ENCODE measurements at regions not wholly inside any gene's neighbourhood (a gene's known extent, or its start where the extent isn't known, plus 50 kb on each side); places are given as distances from the start of the nearest gene placed in this dataset.

DNA sequence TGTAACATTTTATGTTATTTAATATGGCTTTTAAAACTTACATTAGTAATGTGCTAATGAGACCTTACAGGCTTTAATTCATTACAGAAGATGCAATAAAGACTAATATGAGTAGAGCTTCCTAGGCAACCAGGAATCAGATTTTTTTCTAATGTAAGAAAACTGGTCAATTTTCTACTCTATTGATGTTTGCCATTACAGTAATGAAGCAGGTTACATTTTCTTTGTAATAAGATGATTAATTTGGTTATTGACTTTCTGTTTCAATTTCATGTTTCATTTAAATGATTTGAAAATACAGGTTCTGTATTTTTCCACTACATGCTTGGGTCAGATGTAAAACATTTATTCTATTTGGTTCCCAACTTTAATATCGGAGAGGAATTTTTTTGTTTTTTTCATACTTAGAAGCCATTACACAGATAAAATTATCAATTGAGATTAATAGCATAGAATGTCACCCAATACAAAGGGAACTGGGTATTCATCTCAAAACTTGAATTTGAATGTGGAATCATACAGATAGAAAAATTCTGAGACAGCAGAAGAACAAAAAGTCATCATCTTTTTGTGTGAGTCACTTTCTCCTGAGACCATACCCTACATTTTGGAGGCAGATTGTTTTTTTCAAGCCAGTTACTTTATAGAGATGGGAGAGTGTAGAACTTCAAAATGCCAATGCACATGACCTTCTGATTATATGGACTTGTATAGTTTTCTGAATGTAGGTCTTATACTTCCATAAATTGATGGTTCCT, 133.6 kb upstream of the HMHB1 start:
- no peak for TF ChIP-seq EP300 (IDR thresholded peaks at IDR 0.05)
- TF ChIP-seq, protein P1, sequence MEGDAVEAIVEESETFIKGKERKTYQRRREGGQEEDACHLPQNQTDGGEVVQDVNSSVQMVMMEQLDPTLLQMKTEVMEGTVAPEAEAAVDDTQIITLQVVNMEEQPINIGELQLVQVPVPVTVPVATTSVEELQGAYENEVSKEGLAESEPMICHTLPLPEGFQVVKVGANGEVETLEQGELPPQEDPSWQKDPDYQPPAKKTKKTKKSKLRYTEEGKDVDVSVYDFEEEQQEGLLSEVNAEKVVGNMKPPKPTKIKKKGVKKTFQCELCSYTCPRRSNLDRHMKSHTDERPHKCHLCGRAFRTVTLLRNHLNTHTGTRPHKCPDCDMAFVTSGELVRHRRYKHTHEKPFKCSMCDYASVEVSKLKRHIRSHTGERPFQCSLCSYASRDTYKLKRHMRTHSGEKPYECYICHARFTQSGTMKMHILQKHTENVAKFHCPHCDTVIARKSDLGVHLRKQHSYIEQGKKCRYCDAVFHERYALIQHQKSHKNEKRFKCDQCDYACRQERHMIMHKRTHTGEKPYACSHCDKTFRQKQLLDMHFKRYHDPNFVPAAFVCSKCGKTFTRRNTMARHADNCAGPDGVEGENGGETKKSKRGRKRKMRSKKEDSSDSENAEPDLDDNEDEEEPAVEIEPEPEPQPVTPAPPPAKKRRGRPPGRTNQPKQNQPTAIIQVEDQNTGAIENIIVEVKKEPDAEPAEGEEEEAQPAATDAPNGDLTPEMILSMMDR (IDR thresholded peaks at IDR 0.05): no peak
- no peak for TF ChIP-seq POLR2AphosphoS5 (IDR thresholded peaks at IDR 0.05)

Measured in sigmoid colon (tissue), 4 donors.